Rectal smooth muscle tissue (tissue), 1 donor: ENCODE measurements at regions not wholly inside any gene's neighbourhood (a gene's known extent, or its start where the extent isn't known, plus 50 kb on each side); places are given as distances from the start of the nearest gene placed in this dataset.

ENCODE experiments used
- H3K27ac ChIP-seq: one replicate; pipeline ENCODE4 v1.7.0; 2013; ENCODE audit warnings: low read depth, low read length, inconsistent platforms
- H3K27me3 ChIP-seq: one replicate; pipeline ENCODE4 v1.7.0; 2013; ENCODE audit warnings: low read length; ENCODE audit not compliant: control insufficient read depth, insufficient read depth
- H3K36me3 ChIP-seq: one replicate; pipeline ENCODE4 v1.7.0; 2013; ENCODE audit warnings: low read length; ENCODE audit not compliant: control insufficient read depth, insufficient read depth
- H3K4me1 ChIP-seq: one replicate; pipeline ENCODE4 v1.7.0; 2013; ENCODE audit warnings: low read length; ENCODE audit not compliant: control insufficient read depth, insufficient read depth
- H3K4me3 ChIP-seq: one replicate; pipeline ENCODE4 v1.7.0; 2013; ENCODE audit warnings: low read length
- H3K9ac ChIP-seq: one replicate; pipeline ENCODE4 v1.7.0; 2013; ENCODE audit warnings: low read length

- Histone ChIP-seq H3K27me3 (no peaks in the 10 kb centered on the region), H3K4me1 (no peaks in the 10 kb centered on the region), H3K36me3 (no peaks in the 10 kb centered on the region), H3K27ac (no peak overlapping the region), H3K9ac (no peak overlapping the region), H3K4me3 (no peak overlapping the region)
These were observed 56.9 kb upstream of the TNRC6B start for GRCh38 chr22:40120848-40121247.

DNA sequence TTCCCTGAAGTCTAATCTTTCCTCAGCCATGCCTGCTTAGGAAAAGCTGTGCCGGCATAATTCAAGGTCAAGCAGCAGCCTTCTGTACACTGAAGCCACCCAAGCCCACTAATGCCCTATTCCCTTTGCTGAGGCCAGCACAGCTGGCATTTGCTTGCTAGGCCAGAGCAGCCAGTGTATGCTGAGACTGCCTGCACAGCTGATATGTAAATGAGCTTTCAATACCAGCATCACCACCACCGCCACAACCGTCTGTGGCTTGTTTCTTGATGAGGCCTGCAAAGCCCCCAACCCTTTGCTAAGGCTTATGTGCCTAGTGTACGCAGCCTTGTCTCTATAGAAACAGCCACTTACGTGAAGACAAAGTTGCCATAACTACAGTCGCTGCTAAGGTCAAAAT is 56.3 kb upstream of the TNRC6B start:
- no peaks in the 10 kb centered on the region for H3K36me3 ChIP-seq
- no peak overlapping the region for H3K4me3 ChIP-seq
- no peak overlapping the region for H3K27ac ChIP-seq
- no peaks in the 10 kb centered on the region for H3K4me1 ChIP-seq
- no peaks in the 10 kb centered on the region for H3K27me3 ChIP-seq
- no peak overlapping the region for H3K9ac ChIP-seq

DNA sequence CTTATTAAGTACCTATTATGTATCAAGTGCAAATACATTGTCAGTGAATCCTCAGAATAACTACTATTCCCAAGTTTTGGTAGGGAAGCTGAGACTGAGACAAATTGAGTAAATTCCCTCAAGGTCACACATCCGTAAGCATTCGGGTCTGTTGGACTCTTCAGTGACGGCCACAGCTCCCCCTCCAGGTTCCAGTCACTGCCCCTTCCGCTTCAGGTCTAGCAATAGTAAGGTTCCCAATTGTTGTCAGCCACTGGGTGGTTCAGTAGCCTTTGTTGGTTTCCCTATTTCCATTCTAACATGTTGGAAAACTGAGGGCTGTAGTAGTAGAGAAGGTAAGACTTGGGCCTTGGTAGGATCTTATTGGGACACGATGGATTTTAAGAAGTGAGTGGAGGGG is 54.9 kb upstream of the TNRC6B start:
- Histone ChIP-seq H3K9ac (no peak overlapping the region), H3K4me3 (no peak overlapping the region), H3K36me3 (no peaks in the 10 kb centered on the region), H3K4me1 (no peaks in the 10 kb centered on the region), H3K27ac (no peak overlapping the region), H3K27me3 (no peaks in the 10 kb centered on the region)

DNA sequence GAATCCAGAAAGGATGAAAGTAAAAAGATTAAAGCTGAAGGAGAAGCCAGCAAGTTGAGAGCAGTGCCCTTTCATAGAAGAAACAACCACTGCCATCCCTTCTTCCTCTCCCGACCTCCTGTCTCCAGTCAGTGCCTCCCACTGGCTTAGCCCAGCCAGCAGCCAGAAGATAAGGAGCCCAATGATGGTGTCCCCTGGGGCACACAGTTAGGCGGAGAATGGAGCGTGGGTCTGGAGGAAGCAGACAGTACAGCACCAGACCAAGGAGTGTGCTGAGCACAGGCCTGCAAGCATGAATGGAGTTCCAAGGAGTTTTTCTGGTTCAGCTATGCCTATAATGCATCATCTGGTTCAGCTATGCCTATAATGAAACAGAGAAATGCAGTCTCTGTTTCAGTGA is 54.3 kb upstream of the TNRC6B start:
- Histone ChIP-seq H3K27ac (no peak overlapping the region), H3K36me3 (no peaks in the 10 kb centered on the region), H3K4me1 (no peaks in the 10 kb centered on the region), H3K27me3 (no peaks in the 10 kb centered on the region), H3K9ac (no peak overlapping the region), H3K4me3 (no peak overlapping the region)
